Spleen (tissue), 7 donors: ENCODE measurements at regions not wholly inside any gene's neighbourhood (a gene's known extent, or its start where the extent isn't known, plus 50 kb on each side); places are given as distances from the start of the nearest gene placed in this dataset.

Experiments
- CTCF ChIP-seq, 11 experiments: fragments of 200-600 bp in 7 of 11; fragments of 450-650 bp in 4 of 11; sonication (generic) in 4 of 11; IDR thresholded peaks in 8 of 11; conservative IDR thresholded peaks in 3 of 11; 1 replicate in 7 of 11; 2 replicates in 4 of 11; pipeline versions ENCODE4 v1.4.0 to v1.8.0; 2016 to 2021; ENCODE audit warnings: antibody characterized with exemption in 11 of 11, inconsistent platforms in 4 of 11, mild to moderate bottlenecking in 1 of 11
- POLR2A ChIP-seq, 3 donors: fragments of 450-650 bp; IDR thresholded peaks; one replicate each; pipeline ENCODE4 v1.5.1; 2017; ENCODE audit warnings: antibody characterized with exemption in 3 of 3, mild to moderate bottlenecking in 1 of 3
- POLR2AphosphoS5 ChIP-seq, 3 donors: sonication (generic); formaldehyde crosslinking; IDR thresholded peaks; one replicate each; pipeline ENCODE4 v1.5.1; 2017; ENCODE audit warnings: antibody characterized with exemption in 3 of 3
- donor health status: DM: no; HTN: no; CAD: no; lungs with moderate emphysema.
- donor health status: DM: no; HTN: no; CAD: no.
- donor health status: DM: no; HTN: no; CAD: no.

GRCh38 chr7:28292834-28293526, 112.4 kb upstream of the JAZF1 start:
- TF ChIP-seq CTCF (IDR thresholded peaks at IDR 0.05 in 8 of 11, conservative IDR thresholded peaks at IDR 0.05 in 3 of 11) (no peak), POLR2A (IDR thresholded peaks at IDR 0.05) (no peak), POLR2AphosphoS5 (IDR thresholded peaks at IDR 0.05) (no peak)
